Thyroid gland (tissue), 4 donors: ENCODE measurements at regions not wholly inside any gene's neighbourhood (a gene's known extent, or its start where the extent isn't known, plus 50 kb on each side); places are given as distances from the start of the nearest gene placed in this dataset.

Experiments
- DNase-seq, 2 donors: peaks; one replicate each; pipeline ENCODE4 v3.0.0-alpha.2; 2019
- H3K27ac ChIP-seq, 3 donors: fragments of 200-600 bp; sonication (generic); 1 replicate in 2 of 3; 2 replicates in 1 of 3; pipeline ENCODE4 v1.5.1; 2016 to 2019; ENCODE audit warnings: mild to moderate bottlenecking in 1 of 3, moderate library complexity in 1 of 3
- H3K27me3 ChIP-seq: fragments of 200-600 bp; sonication (generic); one replicate; pipeline ENCODE4 v1.5.1; 2019
- H3K36me3 ChIP-seq, 2 donors: fragments of 200-600 bp; sonication (generic); one replicate each; pipeline ENCODE4 v1.5.1; 2016 to 2019
- H3K4me1 ChIP-seq, 2 donors: fragments of 200-600 bp; sonication (generic); one replicate each; pipeline ENCODE4 v1.5.1; 2017 to 2019
- H3K4me3 ChIP-seq, 3 donors: fragments of 200-600 bp; sonication (generic); replicated peaks in 1 of 3; 1 replicate in 2 of 3; 2 replicates in 1 of 3; pipeline ENCODE4 v1.5.1; 2016; ENCODE audit warnings: mild to moderate bottlenecking in 1 of 3
- H3K9me3 ChIP-seq: fragments of 200-600 bp; sonication (generic); one replicate; pipeline ENCODE4 v1.5.1; 2017
- POLR2A ChIP-seq, 2 donors: fragments of 450-650 bp; IDR thresholded peaks; one replicate each; pipeline ENCODE4 v1.6.1; 2017; ENCODE audit warnings: antibody characterized with exemption in 2 of 2, mild to moderate bottlenecking in 2 of 2, moderate library complexity in 1 of 2
- WGBS, 2 donors: methylation state at CpG; one replicate each; pipeline ENCODE4 v1.1.5; 2017; 5-methylcytosine and 5-hydroxymethylcytosine counted together
- intact Hi-C: fragments of 100-400 bp; cut with DNase I; formaldehyde crosslinking; loops from one replicate; pipeline ENCODE4 v1.15.1; 2023
- TF ChIP-seq, protein P1 (sequence below), 6 experiments: fragments of 200-600 bp in 3 of 6; fragments of 450-650 bp in 3 of 6; sonication (generic) in 3 of 6; IDR thresholded peaks; one replicate each; pipeline ENCODE4 v1.5.1; 2016 to 2019; ENCODE audit warnings: antibody characterized with exemption in 6 of 6, mild to moderate bottlenecking in 2 of 6, inconsistent platforms in 1 of 6, moderate library complexity in 1 of 6

DNA sequence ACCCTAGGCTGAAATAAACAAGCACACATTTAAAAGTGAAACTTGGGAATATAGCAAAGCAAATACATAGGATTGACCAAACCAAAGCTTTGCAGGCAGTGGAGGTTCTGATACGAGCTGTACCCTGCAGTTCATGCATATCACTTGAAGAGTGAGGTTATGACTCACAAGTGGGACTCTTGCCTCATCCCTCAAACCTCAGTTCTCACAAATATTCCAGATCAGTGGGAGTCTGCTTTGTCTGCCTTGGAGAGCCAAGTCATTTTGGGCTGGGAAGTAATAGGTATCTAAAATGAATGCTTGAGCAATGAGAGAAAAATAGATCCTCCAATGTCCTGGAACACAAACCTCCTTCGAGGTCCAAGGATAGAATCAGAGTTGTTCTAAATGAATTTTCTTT, 116.4 kb downstream of the LRIG3 start:
- Histone ChIP-seq H3K4me1 (no peaks in the 10 kb centered on the region), H3K9me3 (no peaks in the 10 kb centered on the region), H3K4me3 (no peak overlapping the region), H3K27me3 (no peaks in the 10 kb centered on the region), H3K36me3 (no peaks in the 10 kb centered on the region), H3K27ac (no peak overlapping the region)
- 65 to 79% methylated on average over 2 of the region's 2 CpGs for WGBS, 2 donors
- DNase-seq, result peak in 1 of 2 donors; percentile 3
- TF ChIP-seq POLR2A (IDR thresholded peaks at IDR 0.05), result no peak
- TF ChIP-seq, protein P1, sequence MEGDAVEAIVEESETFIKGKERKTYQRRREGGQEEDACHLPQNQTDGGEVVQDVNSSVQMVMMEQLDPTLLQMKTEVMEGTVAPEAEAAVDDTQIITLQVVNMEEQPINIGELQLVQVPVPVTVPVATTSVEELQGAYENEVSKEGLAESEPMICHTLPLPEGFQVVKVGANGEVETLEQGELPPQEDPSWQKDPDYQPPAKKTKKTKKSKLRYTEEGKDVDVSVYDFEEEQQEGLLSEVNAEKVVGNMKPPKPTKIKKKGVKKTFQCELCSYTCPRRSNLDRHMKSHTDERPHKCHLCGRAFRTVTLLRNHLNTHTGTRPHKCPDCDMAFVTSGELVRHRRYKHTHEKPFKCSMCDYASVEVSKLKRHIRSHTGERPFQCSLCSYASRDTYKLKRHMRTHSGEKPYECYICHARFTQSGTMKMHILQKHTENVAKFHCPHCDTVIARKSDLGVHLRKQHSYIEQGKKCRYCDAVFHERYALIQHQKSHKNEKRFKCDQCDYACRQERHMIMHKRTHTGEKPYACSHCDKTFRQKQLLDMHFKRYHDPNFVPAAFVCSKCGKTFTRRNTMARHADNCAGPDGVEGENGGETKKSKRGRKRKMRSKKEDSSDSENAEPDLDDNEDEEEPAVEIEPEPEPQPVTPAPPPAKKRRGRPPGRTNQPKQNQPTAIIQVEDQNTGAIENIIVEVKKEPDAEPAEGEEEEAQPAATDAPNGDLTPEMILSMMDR (IDR thresholded peaks at IDR 0.05), result no peak
- intact Hi-C loops, result no loop called here

DNA sequence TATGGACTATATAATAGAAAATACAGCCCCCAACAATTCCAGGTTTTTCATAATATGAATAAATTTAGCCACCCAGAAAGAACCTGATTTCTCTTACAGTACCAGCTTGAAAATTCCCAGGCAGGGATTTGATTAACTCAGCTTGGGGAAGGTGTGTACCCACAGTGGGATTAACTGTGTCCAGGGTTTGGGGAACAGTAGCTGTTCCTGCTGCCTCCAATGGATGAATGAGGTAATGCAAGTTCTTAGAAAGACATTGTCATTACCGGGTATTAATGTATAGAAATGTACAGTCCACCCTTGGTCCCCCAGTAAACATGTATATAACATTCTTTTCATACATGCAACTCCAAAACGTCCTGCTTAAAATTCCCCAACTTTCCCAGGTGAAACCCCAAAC, 115.6 kb downstream of the LRIG3 start:
- no peaks in the 10 kb centered on the region for H3K9me3 ChIP-seq
- no peak overlapping the region for H3K4me3 ChIP-seq
- no peak overlapping the region for H3K27ac ChIP-seq
- TF ChIP-seq, protein P1 (IDR thresholded peaks at IDR 0.05), result peak in 3 of 6 experiments; percentile 13 to 41 (median 26)
- no peak for TF ChIP-seq POLR2A (IDR thresholded peaks at IDR 0.05)
- H3K36me3 ChIP-seq, result no peaks in the 10 kb centered on the region
- 52 to 61% methylated on average over 2 of the region's 2 CpGs for WGBS, 2 donors
- DNase-seq, result no peak
- H3K27me3 ChIP-seq, result no peaks in the 10 kb centered on the region
- H3K4me1 ChIP-seq, result no peaks in the 10 kb centered on the region
- intact Hi-C loops, result no loop called here

DNA sequence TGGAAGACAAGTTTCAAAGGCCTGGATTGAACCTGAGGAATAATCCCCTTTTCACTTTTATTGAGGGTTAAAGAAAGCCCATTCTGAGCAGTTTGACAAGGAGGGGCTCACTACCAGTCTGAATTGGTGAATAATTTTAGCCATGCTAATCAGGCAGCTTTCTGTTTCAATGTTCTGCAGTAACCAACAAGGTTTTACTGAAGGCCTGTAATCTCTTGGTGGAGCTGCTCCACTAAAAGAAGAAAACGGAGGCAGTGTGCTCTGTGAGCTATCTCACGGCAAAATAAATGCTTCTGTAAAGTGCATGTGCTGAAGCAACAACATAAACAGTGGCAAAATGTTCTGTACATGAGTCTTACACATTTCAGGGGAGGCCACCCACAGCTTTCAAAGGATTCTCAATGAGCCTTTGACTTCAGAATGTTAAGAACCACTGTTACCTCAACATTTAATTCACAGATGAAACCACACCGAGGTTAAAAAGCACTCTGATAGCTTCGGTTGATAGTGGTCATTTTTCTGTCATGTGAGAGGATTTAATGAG, 111.2 kb downstream of the LRIG3 start:
- no peak overlapping the region for H3K4me3 ChIP-seq
- H3K27ac ChIP-seq, result no peak overlapping the region
- no peaks in the 10 kb centered on the region for H3K9me3 ChIP-seq
- H3K4me1 ChIP-seq, result no peaks in the 10 kb centered on the region
- TF ChIP-seq, protein P1 (IDR thresholded peaks at IDR 0.05), result no peak
- TF ChIP-seq POLR2A (IDR thresholded peaks at IDR 0.05), result no peak
- intact Hi-C loops, result no loop called here
- H3K27me3 ChIP-seq, result no peaks in the 10 kb centered on the region
- 69 to 83% methylated on average over 4 of the region's 4 CpGs for WGBS, 2 donors
- DNase-seq, result no peak
- H3K36me3 ChIP-seq, result no peaks in the 10 kb centered on the region

DNA sequence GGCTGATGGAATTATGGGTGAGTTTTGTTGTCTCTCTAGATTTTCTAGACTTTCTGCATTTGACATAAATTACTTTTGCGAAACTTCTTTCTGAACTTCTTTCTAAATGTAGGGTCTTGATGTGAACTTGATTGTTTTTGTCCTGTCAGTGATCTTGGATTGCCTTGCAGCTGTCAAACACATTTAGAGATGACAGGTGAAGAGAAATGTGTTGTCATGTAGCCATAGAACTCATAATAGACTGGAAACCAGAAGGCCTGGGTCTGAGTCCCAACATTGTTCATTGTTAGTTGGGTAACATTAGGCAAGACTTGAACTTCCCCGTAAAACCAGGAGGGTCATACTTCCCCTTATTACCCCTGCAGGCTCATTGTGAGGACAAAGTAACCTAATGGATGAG, 109.0 kb downstream of the LRIG3 start:
- TF ChIP-seq, protein P1 (IDR thresholded peaks at IDR 0.05), result no peak
- no peak for TF ChIP-seq POLR2A (IDR thresholded peaks at IDR 0.05)
- DNase-seq, result no peak
- intact Hi-C loops, result no loop called here

DNA sequence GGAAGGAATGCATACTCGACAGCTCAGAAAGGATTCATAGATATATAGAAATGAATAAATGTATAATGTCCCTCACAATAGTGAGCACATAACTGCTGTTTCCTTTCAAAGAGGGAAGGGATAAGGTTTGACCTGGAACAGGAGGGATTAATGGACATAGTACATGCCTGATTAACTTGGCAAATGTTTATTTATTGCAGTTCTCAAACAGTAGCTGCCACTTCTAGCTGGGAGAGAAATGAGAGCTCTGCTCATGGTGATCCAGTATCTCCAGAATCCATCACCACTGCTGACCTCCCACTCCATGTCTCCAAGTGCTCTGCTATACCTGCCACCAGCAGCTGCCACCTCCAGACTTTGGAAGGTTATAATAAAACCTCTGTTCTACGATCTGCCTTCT, 108.1 kb downstream of the LRIG3 start:
- intact Hi-C loops, result no loop called here
- 84 to 86% methylated on average over 2 of the region's 2 CpGs for WGBS, 2 donors
- DNase-seq, result no peak
- no peaks in the 10 kb centered on the region for H3K27me3 ChIP-seq
- no peaks in the 10 kb centered on the region for H3K9me3 ChIP-seq
- H3K4me1 ChIP-seq, result no peaks in the 10 kb centered on the region
- H3K36me3 ChIP-seq, result no peaks in the 10 kb centered on the region
- TF ChIP-seq POLR2A (IDR thresholded peaks at IDR 0.05), result no peak
- TF ChIP-seq, protein P1 (IDR thresholded peaks at IDR 0.05), result no peak
- no peak overlapping the region for H3K4me3 ChIP-seq
- no peak overlapping the region for H3K27ac ChIP-seq

More for the DNA sequence above, 109.0 kb downstream of the LRIG3 start:
- Histone ChIP-seq H3K36me3 (no peaks in the 10 kb centered on the region), H3K4me3 (no peak overlapping the region), H3K9me3 (no peaks in the 10 kb centered on the region), H3K4me1 (no peaks in the 10 kb centered on the region), H3K27ac (no peak overlapping the region), H3K27me3 (no peaks in the 10 kb centered on the region)
- WGBS, 2 donors, result 88 to 98% methylated on average over 2 of the region's 2 CpGs
